ENCODE measurements at regions not wholly inside any gene's neighbourhood (a gene's known extent, or its start where the extent isn't known, plus 50 kb on each side); places are given as distances from the start of the nearest gene placed in this dataset.

DNA sequence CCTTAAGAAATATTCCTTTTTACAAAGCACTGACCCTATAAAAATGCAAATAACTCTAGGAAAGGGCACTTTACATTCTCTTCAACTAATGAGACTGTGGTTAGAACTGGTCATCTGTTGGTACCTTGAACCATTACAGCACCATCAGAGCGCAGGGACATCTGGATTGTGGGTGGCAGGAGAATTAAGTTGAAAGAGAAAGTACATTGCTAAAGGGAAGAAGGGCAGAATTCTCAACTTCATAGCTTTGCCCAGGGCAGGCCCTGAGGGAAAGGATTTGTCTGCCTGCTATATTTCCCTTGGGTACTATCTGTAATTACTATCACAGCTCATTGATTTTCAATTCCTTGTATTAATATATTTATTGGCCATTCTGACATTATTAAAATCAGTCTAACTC lies 196.8 kb downstream of the KLF12 start:
- no peak for DNase-seq (ENCODE audit: low read depth, low spot score)

DNA sequence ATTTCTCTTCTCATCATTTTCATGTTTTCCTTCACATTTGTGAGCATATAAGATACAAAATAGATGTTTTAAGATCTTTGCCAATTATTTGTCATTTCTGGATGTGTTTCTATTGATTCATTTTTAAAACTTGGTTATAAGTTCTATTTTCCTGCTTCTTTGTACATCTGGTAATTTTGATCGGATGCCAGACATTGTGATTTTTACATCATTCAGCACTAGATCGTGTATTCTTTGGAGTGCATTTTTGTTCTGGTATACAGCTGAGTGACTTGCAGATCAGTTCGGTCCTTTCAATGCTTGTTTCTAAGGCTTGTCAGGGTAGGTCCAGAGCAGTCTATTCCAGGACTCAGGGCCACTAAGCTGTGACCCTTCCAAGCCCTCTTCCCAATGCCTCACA lies 198.2 kb downstream of the KLF12 start:
- DNase-seq (ENCODE audit: low read depth, low spot score) = no peak

DNA sequence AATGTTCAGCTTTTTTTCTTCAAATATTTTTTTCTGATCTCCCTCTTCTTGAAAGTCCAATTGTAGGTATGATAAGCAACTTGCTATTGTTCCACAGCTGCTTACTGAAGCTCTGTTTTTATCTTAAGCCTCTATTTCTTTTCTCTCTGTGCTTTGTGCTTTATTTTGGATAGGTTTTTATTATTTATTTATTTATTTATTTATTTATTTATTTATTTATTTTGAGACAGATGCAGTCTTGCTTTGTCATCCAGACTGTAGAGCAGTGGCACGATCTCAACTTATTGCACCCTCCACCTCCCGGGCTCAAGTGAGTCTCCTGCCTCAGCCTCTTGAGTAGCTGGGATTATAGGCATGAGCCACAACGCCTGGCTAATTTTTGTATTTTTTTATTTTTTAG lies 199.4 kb downstream of the KLF12 start:
- DNase-seq (ENCODE audit: low read depth, low spot score) = no peak

DNA sequence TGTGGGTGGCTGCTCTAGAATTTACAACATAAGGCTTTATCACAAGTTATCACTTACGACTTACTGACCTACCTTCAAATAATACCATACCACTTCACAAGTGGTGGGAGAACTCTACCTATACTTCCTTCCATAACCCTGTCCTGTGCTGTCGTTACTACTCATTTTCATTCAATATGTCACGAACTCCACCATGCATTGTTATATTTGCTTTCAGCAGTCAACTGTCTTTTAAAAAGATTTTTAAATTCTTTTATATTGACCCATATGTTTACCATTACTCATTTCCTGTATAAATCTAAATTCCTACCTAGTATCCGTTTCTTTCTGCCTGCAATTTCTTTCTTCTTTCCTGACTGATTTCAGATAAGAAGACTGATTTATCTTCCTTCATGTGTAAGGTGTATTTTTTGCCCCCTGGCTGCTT lies 200.0 kb downstream of the KLF12 start:
- no peak for DNase-seq (ENCODE audit: low read depth, low spot score)

DNA sequence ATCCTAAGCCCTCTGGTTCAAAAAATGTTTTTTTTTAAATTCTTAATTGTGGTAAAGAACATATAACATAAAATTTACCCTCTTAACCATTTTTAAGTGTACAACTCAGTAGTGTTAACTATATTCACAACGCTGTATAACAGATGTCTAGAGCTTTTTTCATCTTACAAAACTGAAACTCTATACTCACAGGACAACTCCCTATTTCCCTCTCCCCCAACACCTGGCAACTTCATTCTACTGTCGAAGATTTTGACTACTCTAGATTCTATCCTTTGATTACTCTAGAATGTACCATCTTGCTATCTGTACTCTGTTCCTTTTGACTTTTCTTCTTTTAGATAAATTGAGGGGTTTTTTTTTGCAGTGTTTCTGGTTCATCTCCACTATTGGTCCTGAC lies 200.4 kb downstream of the KLF12 start:
- DNase-seq (ENCODE audit: low read depth, low spot score) = no peak

DNA sequence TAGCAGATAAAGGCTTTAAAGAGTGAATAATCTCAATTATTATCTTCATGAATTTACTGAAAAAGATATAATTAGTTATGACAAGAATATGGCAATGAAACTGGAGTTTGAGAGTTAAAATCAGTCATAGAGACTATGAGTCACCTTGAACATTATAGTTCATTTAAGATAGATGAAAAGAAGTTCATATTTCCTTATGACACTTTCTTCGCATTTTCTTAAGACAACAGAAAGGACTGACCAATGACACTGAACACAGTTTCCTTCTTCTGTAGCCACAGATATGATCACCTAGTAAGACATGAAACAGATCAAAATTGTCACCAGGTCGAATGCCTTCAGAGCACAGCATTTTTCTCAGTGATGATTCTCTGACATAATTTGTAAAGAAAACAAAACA lies 202.1 kb downstream of the KLF12 start:
- DNase-seq (ENCODE audit: low read depth, low spot score) = no peak

DNA sequence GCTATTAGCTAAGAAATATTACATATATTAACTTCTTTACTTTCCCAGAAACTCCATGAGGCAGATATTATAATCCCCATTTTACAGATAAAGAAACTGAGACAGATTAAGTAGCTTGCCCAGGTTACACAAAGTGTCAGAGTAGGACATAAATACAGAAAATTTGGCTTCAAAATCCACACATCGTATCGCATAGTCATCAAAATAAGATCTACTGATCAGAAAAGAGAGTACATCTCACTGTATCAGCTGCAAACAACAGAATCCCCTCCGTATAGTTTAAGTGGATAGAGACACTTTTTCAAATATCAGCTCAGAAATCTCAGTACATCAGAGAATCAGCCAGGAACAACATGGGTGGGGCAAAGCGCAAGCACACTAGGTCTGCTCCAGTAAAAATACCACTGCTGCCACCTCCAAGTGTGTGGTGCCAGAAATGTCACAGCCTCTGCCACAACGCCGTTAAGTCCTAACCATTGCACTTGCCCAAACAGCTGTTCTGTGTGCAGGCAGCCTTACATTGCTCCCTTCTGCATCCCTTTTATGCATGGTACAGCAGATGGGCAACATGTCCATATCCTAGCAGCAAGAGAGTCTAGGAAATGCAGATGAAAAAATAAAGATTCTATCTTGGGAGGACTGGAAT lies 204.8 kb downstream of the KLF12 start:
- DNase-seq (ENCODE audit: low read depth, low spot score) = no peak

DNA sequence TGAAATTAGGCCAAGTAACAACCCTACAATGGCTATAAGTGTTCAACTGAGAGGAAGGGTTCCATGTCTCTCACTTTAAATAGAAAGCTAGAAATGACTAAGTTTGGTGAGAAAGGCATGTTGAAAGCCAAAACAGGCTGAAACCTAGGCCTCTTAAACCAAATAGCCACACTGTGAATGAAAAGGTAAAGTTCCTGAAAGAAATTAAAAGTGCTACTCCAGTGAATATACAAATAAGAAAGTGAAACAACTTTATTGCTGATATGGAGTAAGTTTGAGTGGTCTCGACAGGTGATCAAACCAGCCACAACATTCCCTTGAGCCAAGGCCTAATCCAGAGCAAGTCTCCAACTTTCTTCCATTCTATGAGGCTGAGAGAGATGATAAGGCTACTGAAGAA lies 209.6 kb downstream of the KLF12 start:
- DNase-seq (ENCODE audit: low read depth, low spot score) = no peak

DNA sequence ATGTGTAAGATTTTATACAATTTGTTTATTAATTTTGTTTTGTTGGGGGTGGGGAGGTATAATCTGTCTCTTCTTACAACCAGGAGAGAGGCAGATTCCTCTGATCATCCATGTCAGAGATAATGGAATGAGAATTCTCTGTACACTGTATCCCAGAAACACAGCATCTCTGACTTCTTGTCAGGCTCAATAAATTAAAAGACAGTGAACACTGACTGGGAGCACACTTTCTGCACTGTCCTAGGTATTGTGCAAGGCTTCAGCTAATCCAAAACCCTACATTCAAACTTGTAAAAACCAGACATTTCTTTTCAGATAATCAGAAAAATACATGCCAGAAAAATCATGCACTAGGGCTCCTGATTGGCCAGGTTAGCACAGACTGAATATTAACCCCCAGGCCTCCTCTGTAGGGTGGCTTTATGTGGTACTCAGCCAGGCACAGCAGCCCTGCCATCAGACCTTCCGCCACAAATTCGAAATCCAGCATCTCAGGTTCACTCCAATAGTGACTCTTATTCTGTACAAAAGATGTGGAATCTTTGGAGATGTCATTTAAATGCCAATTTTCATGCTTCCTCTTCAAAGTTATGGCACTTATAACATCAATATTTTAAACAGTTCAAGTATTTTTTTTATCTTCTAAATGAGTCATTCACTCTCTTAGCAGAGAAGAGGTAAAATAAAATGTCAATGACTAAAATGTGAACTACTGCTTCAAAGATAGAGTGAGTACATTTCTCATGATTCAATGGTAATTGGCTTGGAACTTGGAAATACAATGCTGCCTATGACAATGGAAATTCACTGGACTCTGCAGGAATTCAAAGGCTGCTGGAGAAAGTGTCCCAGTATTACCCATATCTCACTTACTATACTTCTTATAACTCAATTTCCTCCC lies 211.5 kb downstream of the KLF12 start:
- no peak for DNase-seq (ENCODE audit: low read depth, low spot score)

DNA sequence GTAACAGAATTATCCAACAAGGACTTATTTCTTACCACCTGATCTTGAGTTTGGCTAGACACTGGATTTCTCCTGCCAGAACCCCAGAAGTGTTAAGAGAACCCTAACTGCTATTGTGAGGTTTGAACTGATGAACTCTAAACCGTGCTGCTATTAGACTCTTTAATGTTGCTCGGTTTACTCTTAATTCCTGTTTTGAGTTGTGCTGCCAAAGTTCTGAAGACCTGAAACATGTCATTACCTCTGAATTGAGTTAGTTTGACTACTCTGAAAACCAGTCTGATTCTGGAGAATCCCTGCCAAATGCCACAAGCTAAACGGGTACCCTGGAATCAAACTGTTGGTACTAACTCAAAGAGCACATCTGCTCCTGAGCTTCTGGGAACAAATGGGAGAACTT lies 215.5 kb downstream of the KLF12 start:
- DNase-seq (ENCODE audit: low read depth, low spot score) = no peak

DNA sequence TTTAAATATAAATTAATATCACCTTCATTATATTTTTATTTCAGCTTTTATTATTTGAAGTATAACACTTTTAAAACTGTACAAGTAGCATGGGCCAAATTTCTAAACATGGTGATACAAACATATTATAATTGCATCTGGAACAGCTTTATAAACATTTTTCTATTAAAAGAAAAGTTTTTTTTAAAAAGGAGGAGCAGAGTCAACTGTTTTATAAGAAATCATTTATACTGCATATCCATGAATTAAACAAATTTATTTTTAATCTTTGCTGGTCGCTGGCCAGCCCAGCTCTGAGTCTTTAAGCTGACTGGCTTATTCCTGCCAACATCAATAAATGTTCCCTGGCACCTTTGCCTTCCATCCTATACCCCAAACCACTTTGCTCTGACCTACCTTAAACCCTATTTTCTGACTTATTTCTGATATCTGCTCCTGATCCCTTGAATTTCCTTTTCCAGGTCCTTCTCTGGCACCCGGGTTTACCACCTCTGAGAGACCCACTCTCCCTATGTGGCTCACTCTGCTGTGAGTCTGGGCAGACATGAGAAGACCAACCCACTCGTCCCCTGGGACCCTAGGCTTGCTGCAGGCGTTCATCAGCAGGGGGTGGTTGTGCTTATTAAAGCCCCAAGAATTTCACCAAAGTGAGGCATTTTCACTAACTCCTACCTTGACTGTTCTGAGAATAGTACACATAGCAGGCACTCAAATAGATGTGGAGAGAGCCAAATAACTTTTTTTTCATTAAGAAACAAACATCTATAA lies 220.3 kb downstream of the KLF12 start:
- no peak for DNase-seq (ENCODE audit: low read depth, low spot score)

DNA sequence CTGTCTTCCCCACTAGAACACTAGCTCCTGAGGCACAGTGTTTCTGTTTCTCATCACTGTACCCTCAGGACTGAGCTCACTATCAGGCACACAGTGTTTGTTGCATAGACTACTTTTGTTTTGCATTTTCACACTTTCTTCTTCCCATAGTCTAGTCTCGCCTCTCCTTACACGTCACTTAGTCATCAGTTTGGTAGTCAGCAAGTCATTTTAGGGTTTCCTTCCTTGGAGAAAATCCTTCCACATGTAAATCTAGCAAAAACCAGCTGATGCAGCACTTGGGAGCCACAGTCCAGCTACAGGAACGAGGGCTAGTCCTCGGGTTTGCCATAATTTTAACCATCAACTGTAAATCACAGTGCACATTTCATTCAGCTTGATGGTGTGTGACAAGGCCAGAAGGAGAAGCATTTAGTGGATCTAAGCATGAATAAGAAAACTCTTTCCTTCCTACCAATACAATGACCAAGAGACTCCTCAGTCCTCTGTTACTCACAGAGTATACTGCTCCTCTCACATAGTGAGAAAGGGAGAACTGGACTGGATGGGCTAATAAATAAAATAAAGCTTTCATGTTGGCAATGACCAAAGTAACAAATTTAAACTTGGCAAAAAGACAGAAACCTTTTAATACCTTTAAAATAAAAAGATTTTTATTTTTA lies 221.0 kb downstream of the KLF12 start:
- DNase-seq (ENCODE audit: low read depth, low spot score) = no peak

DNA sequence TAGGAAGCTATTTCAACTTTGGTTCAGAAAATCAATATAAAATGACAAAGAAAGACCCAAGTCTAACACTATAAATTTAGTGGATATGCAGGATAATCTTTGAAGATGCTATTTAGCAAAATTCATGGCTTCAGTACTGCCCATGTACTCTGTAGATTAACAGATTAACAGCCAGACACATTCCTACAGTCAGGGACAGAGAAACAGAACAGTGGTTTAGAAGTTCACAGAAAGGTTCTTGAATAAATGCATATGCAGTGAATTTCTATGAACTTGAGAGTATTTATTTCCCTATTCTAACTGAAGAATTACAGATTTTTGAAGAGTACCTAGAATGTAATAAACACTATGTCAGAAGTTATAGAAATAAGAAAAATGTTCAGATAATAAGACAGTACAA lies 222.8 kb downstream of the KLF12 start:
- no peak for DNase-seq (ENCODE audit: low read depth, low spot score)

DNA sequence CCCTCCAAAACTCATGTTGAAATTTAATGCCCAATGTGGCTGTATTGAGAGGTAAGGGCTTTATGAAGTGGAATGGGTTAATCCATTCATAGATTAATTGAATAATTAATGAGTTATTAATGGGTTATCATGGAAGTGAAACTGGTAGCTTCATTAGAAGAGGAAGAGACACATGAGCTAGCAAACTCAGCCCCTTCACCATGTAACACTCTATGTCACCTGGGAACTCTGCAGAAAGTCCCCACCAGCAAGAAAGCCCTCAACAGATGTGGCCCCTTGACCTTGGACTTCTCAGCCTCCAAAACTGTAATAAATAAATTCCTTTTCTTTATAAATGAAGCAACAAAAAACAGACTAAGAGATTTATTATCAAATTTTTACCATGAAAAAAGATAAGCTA lies 223.5 kb downstream of the KLF12 start:
- DNase-seq (ENCODE audit: low read depth, low spot score) = no peak

DNA sequence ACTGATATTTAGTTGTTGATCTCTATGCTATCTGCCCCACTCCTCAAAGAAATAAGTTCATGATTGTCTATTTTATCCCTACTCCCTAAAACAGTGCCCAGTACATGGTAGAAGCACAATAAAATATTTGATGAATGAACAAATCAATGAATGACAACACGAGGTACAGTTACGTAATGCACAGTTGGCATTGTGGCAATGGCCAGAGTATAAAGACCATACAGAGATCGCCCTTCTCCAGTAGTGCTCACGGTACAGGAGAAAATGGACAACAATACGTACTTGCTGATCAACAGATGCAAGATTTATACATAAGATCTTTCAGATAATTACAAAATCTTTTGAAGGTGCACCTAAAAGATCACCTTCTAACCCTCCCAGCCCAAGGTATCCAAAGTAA lies 225.4 kb downstream of the KLF12 start:
- no peak for DNase-seq (ENCODE audit: low read depth, low spot score)

DNA sequence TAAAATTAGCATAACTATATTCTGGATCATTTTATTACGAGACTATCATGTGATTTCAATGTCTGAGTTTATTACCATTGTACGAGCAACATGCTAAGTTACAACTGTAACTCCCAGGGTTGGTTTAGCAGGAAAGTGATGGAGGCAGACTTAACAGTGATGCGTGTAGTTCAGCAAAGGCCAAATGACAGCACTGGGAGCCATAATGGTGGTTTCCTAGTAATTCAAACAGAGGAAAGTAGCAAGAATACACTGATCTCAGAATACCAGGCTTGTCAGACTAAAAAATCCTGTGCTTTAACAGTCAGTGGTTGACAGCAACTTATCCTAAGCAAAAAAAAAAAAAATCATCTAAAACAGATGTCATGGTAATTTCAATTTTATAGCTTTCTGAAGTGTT lies 229.6 kb downstream of the KLF12 start:
- DNase-seq (ENCODE audit: low read depth, low spot score) = no peak

DNA sequence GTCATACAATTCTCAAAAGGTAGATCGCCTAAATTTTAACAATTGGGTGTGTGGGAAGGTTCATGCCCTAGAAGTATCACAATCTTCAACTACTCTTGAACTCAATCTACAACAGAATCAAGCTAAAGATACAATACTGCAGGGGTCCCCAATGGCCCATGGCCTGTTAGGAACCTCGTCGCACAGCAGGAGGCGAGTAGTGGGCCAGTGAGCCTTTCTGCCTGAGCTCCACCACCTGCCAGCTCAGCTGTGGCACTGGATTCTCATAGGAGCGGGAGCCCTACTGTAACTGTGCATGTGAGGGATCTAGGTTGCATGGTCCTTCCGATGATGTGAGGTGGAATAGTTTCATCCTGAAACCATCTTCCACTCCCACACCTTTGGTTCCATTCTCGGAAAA lies 230.6 kb downstream of the KLF12 start:
- DNase-seq (ENCODE audit: low read depth, low spot score) = peak; percentile 15

DNA sequence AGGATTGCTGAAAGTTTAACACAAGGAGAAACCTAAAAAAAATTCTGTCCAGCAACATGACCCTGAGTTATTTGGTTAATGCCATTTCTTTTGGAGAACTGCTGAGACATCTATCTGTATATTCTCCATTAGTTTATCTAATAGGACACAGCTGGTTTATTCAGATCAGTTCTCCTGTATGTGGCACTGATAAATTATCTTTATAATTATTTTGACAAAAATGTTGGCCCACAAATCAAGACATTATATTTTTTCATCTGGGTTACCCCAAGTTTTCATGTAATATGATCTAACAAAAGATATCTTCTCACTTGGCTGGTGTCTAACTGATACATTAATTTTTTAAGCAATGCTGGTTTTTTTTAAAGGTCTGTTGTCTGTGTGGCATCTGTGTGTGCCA lies 231.4 kb downstream of the KLF12 start:
- no peak for DNase-seq (ENCODE audit: low read depth, low spot score)

DNA sequence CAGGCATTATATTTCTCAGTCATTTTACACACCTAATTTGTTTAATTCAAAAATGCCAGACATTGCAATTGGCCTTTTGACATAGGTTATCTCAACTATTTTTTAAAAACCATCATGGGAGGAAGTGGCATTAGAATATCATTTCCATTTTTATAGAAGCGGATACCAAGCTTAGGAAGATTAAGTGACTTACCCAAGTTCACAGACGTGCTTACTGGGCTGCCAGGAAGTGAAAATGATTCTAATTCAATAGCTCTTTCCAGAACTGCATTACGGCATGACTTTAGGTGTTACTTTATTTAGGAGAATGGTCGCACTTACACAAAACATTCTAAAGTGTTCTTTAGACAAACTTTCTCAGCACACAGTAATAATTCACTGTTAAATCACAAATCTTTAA lies 231.9 kb downstream of the KLF12 start:
- DNase-seq (ENCODE audit: low read depth, low spot score) = no peak

DNA sequence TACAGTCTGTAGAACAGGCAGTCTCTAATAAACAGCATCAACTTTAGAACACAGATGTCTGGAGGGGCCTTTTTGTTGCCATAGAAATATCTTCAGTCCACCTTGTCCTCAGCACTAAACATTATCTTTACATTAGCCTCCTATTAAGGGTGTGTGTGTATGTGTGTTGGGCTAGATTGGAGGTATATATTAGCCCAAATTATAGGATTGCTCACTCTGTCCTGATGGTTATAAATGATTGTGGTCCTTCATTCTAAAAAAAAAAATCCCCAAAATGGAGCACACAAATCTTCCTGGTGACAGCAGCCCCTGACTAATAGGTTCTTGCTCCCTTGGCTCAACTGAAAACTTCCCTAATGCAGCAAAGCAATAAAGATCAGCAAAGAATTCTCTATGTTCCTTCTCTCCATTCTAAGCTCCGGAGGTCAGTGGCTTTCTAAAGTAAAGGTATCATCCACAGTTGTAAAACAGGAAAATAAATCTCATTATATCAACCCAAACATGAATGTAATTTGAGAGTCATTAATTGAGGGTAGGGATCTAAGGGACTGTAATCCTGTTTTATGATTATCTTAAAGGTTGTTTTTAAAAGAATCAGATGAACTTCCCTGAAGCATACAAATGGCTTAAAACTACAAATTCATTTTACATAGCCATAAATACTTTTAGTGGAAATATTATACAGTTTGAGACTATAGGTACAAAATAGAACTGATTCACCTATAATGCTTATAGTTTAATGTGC lies 232.7 kb downstream of the KLF12 start:
- DNase-seq (ENCODE audit: low read depth, low spot score) = no peak

DNA sequence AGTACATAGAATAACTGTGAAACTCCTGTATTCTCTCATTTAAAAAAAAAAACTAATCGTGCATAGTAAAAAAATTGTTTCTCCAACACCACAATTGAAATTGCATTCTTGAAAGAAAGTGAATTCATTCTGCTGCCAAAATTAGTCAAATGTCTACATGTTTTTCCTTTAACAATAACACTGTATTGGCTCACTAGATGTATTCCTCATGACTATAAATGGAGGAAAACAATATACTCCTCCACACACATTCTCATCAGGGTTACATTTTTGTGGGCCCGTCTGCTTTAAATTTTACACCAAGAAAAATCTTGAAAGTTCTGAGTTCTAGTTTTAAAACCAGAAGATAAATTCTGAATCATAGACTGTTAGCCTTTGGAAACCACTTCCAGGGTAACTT lies 233.6 kb downstream of the KLF12 start:
- no peak for DNase-seq (ENCODE audit: low read depth, low spot score)
